22Rv1 (cell line): ENCODE measurements at regions not wholly inside any gene's neighbourhood (a gene's known extent, or its start where the extent isn't known, plus 50 kb on each side); places are given as distances from the start of the nearest gene placed in this dataset.

Experiments
- ZFX ChIP-seq: fragments of 450-650 bp; IDR thresholded peaks from 2 replicates; pipeline ENCODE4 v1.6.1; 2017; ENCODE audit warnings: antibody characterized with exemption, borderline replicate concordance
- TF ChIP-seq, protein P1 (sequence below): fragments of 450-650 bp; IDR thresholded peaks from 2 replicates; pipeline ENCODE4 v1.5.1; 2017; ENCODE audit warnings: mild to moderate bottlenecking

DNA sequence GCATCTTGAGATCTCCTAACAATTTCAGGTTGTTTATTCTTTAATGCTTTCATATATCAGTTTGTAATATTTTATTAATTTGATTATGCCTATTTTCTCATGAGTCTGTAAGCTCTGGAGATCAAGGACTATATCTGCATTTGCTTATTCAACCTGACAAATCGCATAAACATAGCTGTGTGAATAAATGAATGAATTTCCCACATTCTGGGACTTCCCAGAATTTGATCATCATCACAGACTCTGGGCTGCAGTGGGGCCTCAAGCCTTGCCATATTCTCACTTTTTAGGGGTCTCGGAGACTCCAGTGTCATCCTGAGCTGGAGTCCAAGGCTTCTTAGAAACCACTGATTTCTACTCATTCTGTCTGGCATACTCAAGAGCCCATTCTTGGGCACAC, 180.5 kb downstream of the DAD1 start:
- TF ChIP-seq, protein P1, sequence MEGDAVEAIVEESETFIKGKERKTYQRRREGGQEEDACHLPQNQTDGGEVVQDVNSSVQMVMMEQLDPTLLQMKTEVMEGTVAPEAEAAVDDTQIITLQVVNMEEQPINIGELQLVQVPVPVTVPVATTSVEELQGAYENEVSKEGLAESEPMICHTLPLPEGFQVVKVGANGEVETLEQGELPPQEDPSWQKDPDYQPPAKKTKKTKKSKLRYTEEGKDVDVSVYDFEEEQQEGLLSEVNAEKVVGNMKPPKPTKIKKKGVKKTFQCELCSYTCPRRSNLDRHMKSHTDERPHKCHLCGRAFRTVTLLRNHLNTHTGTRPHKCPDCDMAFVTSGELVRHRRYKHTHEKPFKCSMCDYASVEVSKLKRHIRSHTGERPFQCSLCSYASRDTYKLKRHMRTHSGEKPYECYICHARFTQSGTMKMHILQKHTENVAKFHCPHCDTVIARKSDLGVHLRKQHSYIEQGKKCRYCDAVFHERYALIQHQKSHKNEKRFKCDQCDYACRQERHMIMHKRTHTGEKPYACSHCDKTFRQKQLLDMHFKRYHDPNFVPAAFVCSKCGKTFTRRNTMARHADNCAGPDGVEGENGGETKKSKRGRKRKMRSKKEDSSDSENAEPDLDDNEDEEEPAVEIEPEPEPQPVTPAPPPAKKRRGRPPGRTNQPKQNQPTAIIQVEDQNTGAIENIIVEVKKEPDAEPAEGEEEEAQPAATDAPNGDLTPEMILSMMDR, result no peak
- TF ChIP-seq ZFX, result no peak
